Adrenal gland (tissue), 5 donors: ENCODE measurements at regions not wholly inside any gene's neighbourhood (a gene's known extent, or its start where the extent isn't known, plus 50 kb on each side); places are given as distances from the start of the nearest gene placed in this dataset.

Source experiments
- CTCF ChIP-seq, 6 experiments: fragments of 450-650 bp in 4 of 6; fragments of 200-600 bp in 2 of 6; sonication (generic) in 1 of 6; IDR thresholded peaks; 1 replicate in 5 of 6; 2 replicates in 1 of 6; pipeline versions ENCODE4 v1.5.1 to v1.8.0; 2016 to 2021; ENCODE audit warnings: antibody characterized with exemption in 6 of 6, mild to moderate bottlenecking in 2 of 6, moderate library complexity in 1 of 6
- POLR2A ChIP-seq, 2 donors: fragments of 450-650 bp; IDR thresholded peaks; one replicate each; pipeline ENCODE4 v1.6.1; 2017; ENCODE audit warnings: antibody characterized with exemption in 2 of 2, mild to moderate bottlenecking in 2 of 2, moderate library complexity in 1 of 2
- donor health status: DM: no; HTN: no; CAD: no.

- TF ChIP-seq POLR2A (IDR thresholded peaks at IDR 0.05), result no peak
- TF ChIP-seq CTCF (IDR thresholded peaks at IDR 0.05), result no peak
Observed at GRCh38 chr4:130675266-130675665, 1579.3 kb downstream of the C4orf33 start.
